Endometrial microvascular endothelial cells (primary cell): ENCODE measurements at regions not wholly inside any gene's neighbourhood (a gene's known extent, or its start where the extent isn't known, plus 50 kb on each side); places are given as distances from the start of the nearest gene placed in this dataset.

Experiments used
- in situ Hi-C: cut with HindIII; loops from 2 replicates; pipeline ENCODE4 v1.10.0; 2017; ENCODE audit warnings: low sequenced_read_pairs, low pct_unique_long_range_greater_than_20kb; ENCODE audit errors: inconsistent ontology term

- in situ Hi-C loops, result no loop called here
Measured at GRCh38 chrX:43525901-43526610, 130.0 kb upstream of the MAOA start.

DNA sequence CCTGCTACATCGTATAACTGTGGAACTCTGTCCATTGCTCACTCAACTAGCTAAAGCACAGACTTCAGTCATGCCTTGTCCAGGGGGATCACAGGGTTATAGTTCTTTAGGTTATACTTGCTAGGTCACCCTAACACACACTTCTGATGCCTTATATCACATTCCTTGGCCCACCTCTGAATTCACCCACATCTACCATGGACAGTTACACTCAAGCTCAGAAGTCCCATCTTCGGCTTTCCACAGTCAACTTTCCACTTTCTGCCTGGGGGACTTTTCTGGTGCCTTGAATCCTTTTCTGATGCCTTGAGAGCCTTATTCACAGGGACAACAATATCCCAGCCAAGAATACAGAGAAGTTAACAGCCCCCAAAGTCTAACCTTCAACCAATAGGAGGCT is 129.2 kb upstream of the MAOA start:
- in situ Hi-C loops, result no loop called here

DNA sequence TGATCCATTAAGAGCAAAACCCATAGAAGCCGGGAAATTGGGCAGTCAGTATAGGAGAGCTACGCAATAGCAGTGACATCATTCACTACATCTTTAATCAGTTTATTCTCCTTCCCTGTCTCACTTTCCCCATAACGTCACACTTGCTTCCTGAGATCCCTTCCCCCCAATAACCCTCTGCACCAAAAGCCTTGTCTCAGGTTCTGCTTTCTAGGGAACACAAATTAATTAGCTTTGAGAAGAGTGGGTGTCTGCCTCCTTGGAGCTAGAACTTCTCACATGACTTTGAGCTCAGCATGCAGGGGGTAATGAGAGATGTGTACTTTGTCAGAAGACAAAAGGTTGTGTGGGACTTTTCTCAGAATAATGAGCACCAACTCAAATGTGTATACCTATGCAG is 128.3 kb upstream of the MAOA start:
- in situ Hi-C loops, result no loop called here

- in situ Hi-C loops, result no loop called here
Measured at GRCh38 chrX:43530837-43531236, 125.3 kb upstream of the MAOA start.

GRCh38 chrX:43540318-43540717 is 115.8 kb upstream of the MAOA start:
- in situ Hi-C loops, result no loop called here

DNA sequence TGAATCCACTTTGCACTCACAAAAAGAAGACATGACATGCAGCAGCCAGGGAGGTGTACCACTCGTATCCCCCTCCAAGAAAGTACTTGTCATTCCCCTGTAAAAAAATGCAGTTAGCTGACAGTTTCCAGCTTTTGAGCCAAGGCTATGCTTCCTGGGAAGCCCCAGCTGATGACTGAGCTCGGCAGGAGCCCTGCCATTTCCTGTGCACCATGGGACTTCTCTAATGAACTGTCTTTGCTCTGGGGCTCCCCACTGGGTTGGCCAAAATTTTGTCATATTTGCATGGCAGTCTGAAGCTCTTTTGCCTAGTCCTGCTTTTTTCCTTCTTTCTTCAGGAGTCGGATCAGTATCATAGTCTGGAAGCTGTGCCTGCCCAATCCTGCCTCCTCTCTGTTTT is 104.5 kb upstream of the MAOA start:
- in situ Hi-C loops, result no loop called here

- in situ Hi-C loops, result no loop called here
Measured at GRCh38 chrX:43552156-43552555, 103.9 kb upstream of the MAOA start.

DNA sequence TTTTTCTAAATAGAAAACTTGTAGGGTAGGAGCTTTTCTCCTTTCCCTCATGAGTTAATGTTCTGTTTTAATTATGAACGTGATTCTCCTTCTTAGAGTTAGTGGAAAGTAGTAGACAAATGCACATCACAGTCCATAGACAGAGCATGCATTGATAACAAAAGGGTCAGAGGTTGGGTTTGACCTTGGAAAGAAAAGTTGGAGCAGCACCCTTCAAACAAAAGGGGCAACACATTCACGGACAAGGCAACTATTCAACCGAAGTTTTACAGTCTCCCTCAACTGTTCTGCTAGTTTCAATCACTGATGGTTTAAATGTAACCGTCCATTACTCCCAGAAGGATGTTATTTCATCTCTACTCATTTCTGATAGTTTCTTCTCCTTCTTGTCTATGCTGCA is 103.4 kb upstream of the MAOA start:
- in situ Hi-C loops, result no loop called here

GRCh38 chrX:43553257-43553656 is 102.8 kb upstream of the MAOA start:
- in situ Hi-C loops, result no loop called here

- in situ Hi-C loops, result no loop called here
Measured at GRCh38 chrX:43556207-43556606, 99.9 kb upstream of the MAOA start.

DNA sequence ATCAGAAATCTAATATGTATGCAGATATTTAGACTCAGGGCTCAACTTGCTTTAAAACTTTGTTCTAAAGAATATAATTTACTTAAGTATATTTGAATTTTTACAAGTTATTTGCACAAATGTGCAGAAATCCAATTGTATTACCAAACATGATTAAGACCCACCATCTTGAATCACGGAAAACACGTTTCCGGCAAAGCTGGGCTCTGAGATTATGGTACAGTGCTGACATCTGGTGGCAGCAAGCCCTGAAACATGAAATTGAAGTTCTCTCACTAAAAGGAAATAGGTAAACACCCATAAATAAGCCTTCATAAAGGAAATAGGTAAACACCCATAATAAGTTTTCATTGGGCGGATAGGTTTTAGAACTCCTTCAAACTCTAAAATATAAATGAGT is 98.3 kb upstream of the MAOA start:
- in situ Hi-C loops, result no loop called here

- in situ Hi-C loops, result no loop called here
Measured at GRCh38 chrX:43559644-43560043, 96.5 kb upstream of the MAOA start.

DNA sequence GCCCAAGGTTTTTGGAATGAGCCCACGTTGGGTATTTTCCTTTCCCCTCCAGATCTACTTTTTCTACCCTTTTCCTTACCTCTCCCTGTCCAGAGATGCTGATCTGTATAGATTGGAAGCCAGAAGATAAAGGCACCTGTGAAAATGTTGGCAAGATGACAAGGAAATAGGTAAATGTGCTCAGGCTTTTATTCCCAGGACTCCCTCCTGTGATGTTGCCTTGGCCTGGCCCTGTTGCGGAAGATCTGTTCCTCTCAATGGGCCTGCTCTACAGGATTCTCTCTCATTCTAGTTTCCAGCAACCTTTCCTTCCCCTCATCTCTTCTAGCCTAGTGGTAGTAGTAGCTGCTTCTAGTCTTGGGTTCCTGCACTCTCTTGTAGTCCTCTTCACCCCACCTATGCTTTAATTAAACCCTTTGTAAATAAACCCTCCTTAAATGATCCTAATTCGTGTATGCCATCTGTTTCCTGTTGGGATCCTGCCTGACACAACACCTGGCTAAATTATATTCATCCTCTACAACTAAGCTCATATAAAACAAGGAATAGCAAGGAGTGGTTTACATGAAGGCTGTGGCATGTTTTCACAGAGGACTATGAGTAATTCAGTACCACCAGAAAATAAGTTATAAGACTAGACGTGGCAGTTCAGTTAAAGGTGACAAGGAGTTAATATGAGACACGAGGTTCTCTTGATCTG is 95.7 kb upstream of the MAOA start:
- in situ Hi-C loops, result no loop called here

GRCh38 chrX:43562372-43562771 is 93.7 kb upstream of the MAOA start:
- in situ Hi-C loops, result no loop called here

- in situ Hi-C loops, result no loop called here
Measured at GRCh38 chrX:43564953-43565352, 91.1 kb upstream of the MAOA start.

DNA sequence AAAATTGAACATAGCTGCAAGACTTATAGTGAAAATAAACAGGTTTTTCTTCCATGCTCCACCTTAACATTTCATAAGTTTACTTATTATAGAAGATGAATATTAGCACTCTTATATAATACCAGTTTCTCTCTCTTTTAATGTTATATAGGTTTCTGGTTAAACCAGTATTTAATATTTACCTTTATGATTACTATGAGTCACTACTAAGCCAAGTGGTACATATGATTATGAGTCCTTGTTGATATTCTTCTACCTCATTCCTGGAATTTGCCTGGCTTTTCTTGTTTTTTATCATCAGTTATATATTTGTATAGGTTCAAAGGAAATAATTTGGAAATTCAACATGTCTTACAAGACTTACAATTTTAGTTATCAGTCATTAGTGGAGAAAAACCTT is 89.9 kb upstream of the MAOA start:
- in situ Hi-C loops, result no loop called here

DNA sequence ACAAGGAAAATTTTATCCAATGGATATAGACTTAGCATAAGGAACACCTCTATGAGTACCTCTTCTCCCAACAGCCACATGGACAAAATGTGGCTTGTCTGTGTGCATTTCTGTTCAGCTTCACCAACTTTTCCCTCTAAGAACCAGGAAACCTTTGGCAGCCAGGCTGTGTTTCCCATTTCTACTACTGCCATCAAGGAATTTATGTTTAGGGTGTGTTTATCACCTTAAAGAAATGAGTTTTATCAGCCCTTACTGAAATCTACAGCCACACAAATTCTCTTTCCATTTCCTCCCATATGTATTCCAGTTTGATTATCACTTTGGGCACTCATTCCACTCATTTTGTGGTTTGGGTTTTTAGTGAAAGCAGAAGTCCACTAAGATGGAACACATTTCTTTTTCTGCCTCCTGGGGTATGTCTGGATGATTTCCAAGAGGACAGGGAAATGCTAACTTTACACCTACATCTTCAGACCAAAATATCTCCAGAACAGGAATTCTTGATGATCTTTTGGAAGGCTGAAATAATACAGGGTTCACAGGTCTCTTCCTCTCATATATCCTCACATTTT is 82.6 kb upstream of the MAOA start:
- in situ Hi-C loops, result no loop called here

DNA sequence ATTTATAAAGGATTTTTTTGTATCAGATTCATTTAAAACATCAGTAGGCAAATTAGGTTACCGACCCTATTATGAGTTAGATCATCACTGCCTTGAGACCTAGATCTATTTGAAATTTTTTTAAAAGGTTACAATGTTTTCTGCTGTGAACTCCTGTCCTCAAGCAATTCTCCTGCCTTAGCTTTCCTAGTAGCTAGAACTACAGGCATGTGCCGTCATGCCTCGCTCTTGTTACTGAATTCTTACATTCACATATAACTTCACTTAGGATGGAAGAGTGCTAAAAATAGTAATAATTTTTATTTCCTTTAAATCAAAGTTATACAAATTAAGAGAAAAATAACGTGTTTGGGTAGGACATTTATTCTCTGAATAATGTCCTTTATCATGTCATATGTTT is 75.5 kb upstream of the MAOA start:
- in situ Hi-C loops, result no loop called here

- in situ Hi-C loops, result no loop called here
Measured at GRCh38 chrX:43581167-43581566, 74.9 kb upstream of the MAOA start.

DNA sequence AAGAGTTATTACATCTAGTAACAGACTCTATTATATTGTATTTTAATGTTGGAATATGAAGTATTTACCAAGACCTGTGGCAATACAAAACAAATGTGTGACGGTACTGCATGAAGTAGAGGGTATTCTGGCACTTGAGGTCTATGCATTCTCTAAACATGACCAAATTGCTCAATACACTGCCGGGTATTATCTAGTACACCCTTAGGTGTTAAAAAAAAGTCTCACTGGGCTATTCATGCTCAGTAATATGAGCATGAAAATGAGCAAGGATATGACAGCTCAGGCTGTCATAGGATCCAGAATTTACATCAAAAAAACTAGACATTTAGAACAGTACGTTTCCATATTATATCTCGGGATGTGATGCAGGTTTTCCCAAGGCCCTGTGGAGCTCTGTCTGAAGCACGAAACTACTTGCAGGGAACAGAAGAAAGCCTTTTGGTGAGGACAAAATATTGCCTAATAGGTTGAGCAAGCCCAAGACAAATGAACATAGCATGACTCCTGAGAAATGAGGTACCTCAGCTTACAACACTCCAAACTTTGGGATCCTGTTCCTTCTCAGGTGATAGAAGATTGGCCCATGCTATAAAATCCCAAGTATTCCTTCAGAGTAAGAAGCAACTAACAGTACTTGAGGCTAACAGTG is 74.1 kb upstream of the MAOA start:
- in situ Hi-C loops, result no loop called here
